ENCODE measurements at regions not wholly inside any gene's neighbourhood (a gene's known extent, or its start where the extent isn't known, plus 50 kb on each side); places are given as distances from the start of the nearest gene placed in this dataset.
A peak's percentile ranks its signal among the peaks of the same experiment; 100 is the strongest.

DNA sequence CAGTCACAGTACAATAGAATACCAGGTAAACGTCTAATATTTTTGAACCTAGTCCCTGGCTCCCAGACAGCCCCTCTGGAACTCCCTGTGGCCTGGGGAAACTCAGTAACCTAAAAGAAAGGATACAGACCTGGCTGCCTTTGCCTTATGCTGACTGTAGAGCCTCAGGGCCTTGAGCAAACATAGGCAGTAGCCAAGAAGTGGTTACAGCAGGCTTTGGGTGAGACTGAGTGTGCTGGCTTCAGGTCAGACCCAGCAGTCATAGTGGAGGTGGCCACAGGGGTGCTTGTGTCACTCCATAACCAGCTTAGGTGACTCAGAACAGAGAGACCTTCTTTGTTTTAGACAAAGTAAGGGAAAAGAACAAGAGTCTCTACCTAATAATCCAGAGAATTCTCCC lies 141.8 kb upstream of the PRDX4 start:
- Histone ChIP-seq H3K79me2 (ENCODE audit: control insufficient read depth, insufficient read depth, low read length) (no peaks in the 10 kb centered on the region), H3K9me3 (ENCODE audit: control insufficient read depth, insufficient read depth, low read depth, low read length) (no peaks in the 10 kb centered on the region), H3K36me3 (ENCODE audit: control insufficient read depth, insufficient read depth, low read length) (no peaks in the 10 kb centered on the region), H4K20me1 (ENCODE audit: control insufficient read depth, extremely low read depth, insufficient read depth, low read length) (no peaks in the 10 kb centered on the region), H3K4me2 (ENCODE audit: extremely low read depth, insufficient read depth, low read length) (no peak overlapping the region), H3K4me3 (replicated peaks in 1 of 4; ENCODE audit: control extremely low read depth in 1 of 4, insufficient read depth in 1 of 4, low read depth in 3 of 4, low read length in 4 of 4) (no peak overlapping the region), H3K27ac (ENCODE audit: insufficient read depth, low read length) (no peak overlapping the region), H2AFZ (ENCODE audit: low read length) (no peak overlapping the region), H3K9ac (ENCODE audit: insufficient read depth, low read length) (no peak overlapping the region), H3K27me3 (ENCODE audit: control insufficient read depth, insufficient read depth, low read length) (no peaks in the 10 kb centered on the region), H3K4me1 (ENCODE audit: control insufficient read depth, extremely low read depth, insufficient read depth, low read length) (no peaks in the 10 kb centered on the region)
- TF ChIP-seq, protein P1, sequence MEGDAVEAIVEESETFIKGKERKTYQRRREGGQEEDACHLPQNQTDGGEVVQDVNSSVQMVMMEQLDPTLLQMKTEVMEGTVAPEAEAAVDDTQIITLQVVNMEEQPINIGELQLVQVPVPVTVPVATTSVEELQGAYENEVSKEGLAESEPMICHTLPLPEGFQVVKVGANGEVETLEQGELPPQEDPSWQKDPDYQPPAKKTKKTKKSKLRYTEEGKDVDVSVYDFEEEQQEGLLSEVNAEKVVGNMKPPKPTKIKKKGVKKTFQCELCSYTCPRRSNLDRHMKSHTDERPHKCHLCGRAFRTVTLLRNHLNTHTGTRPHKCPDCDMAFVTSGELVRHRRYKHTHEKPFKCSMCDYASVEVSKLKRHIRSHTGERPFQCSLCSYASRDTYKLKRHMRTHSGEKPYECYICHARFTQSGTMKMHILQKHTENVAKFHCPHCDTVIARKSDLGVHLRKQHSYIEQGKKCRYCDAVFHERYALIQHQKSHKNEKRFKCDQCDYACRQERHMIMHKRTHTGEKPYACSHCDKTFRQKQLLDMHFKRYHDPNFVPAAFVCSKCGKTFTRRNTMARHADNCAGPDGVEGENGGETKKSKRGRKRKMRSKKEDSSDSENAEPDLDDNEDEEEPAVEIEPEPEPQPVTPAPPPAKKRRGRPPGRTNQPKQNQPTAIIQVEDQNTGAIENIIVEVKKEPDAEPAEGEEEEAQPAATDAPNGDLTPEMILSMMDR (conservative IDR thresholded peaks at IDR 0.05 in 1 of 2, IDR thresholded peaks at IDR 0.05 in 1 of 2; ENCODE audit: low read depth in 1 of 2, low read length in 2 of 2) = no peak
- no peak for TF ChIP-seq EZH2 (IDR thresholded peaks at IDR 0.05; ENCODE audit: low read length, missing control alignments)
- no peak for DNase-seq (ENCODE audit: low read depth in 2 of 2)

DNA sequence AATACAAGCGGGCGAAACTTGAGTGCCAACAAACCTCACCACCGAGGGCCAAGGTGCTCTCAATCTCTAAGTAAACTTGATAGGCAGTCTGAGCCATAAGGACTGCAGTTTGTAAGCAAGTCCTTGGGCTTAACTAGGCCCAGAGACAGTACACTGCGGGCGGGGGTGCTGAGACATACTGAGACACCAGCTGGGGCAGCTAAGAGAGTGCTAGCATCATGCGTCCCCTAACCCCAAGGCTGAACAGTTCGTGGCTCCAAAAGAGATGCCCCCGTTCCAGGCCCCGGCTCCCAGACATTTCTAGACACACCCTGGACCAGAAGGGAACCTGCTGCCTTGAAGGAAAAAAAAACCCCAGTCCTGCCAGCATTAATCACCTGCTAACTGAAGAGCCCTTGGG lies 126.8 kb upstream of the PRDX4 start:
- TF ChIP-seq EZH2 (IDR thresholded peaks at IDR 0.05; ENCODE audit: low read length, missing control alignments) = no peak
- TF ChIP-seq, protein P1 (conservative IDR thresholded peaks at IDR 0.05 in 1 of 2, IDR thresholded peaks at IDR 0.05 in 1 of 2; ENCODE audit: low read depth in 1 of 2, low read length in 2 of 2) = no peak
- no peak overlapping the region for H3K4me3 ChIP-seq (replicated peaks in 1 of 4; ENCODE audit: control extremely low read depth in 1 of 4, insufficient read depth in 1 of 4, low read depth in 3 of 4, low read length in 4 of 4)

DNA sequence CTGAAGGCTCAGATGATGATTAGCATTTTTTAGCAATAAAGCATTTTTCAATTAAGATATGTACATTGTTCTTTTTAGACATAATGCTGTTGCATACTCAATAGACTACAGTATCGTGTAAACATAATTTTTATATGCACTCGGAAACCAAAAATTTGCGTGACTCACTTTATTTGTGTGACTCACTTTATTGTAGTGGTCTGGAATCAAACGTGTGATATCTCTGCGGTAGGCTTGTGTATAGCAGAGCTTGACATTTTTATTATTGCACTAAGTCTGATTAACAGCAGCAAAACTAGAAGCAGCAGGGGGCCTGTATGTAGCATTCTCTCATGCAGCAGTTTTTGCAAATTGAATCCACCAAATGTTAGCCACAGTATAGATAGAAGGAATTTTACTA lies 119.1 kb upstream of the PRDX4 start:
- H3K27me3 ChIP-seq (ENCODE audit: control insufficient read depth, insufficient read depth, low read length) = no peaks in the 10 kb centered on the region
- H3K36me3 ChIP-seq (ENCODE audit: control insufficient read depth, insufficient read depth, low read length) = no peaks in the 10 kb centered on the region
- no peak overlapping the region for H3K27ac ChIP-seq (ENCODE audit: insufficient read depth, low read length)
- no peak overlapping the region for H3K9ac ChIP-seq (ENCODE audit: insufficient read depth, low read length)
- H3K4me3 ChIP-seq (replicated peaks in 1 of 4; ENCODE audit: control extremely low read depth in 1 of 4, insufficient read depth in 1 of 4, low read depth in 3 of 4, low read length in 4 of 4) = no peak overlapping the region
- H2AFZ ChIP-seq (ENCODE audit: low read length) = no peak overlapping the region
- H3K79me2 ChIP-seq (ENCODE audit: control insufficient read depth, insufficient read depth, low read length) = no peaks in the 10 kb centered on the region
- DNase-seq (ENCODE audit: low read depth in 2 of 2) = peak in 1 of 2 donors; percentile 66
- no peak overlapping the region for H3K4me2 ChIP-seq (ENCODE audit: extremely low read depth, insufficient read depth, low read length)
- no peaks in the 10 kb centered on the region for H3K4me1 ChIP-seq (ENCODE audit: control insufficient read depth, extremely low read depth, insufficient read depth, low read length)
- TF ChIP-seq, protein P1 (conservative IDR thresholded peaks at IDR 0.05 in 1 of 2, IDR thresholded peaks at IDR 0.05 in 1 of 2; ENCODE audit: low read depth in 1 of 2, low read length in 2 of 2) = no peak
- no peak for TF ChIP-seq EZH2 (IDR thresholded peaks at IDR 0.05; ENCODE audit: low read length, missing control alignments)
- no peaks in the 10 kb centered on the region for H4K20me1 ChIP-seq (ENCODE audit: control insufficient read depth, extremely low read depth, insufficient read depth, low read length)
- H3K9me3 ChIP-seq (ENCODE audit: control insufficient read depth, insufficient read depth, low read depth, low read length) = no peaks in the 10 kb centered on the region

More for the DNA sequence above, 126.8 kb upstream of the PRDX4 start:
- Histone ChIP-seq H3K36me3 (ENCODE audit: control insufficient read depth, insufficient read depth, low read length) (no peaks in the 10 kb centered on the region), H3K79me2 (ENCODE audit: control insufficient read depth, insufficient read depth, low read length) (no peaks in the 10 kb centered on the region), H3K27ac (ENCODE audit: insufficient read depth, low read length) (no peak overlapping the region), H3K4me2 (ENCODE audit: extremely low read depth, insufficient read depth, low read length) (no peak overlapping the region), H3K9me3 (ENCODE audit: control insufficient read depth, insufficient read depth, low read depth, low read length) (no peaks in the 10 kb centered on the region), H3K9ac (ENCODE audit: insufficient read depth, low read length) (no peak overlapping the region), H3K4me1 (ENCODE audit: control insufficient read depth, extremely low read depth, insufficient read depth, low read length) (no peaks in the 10 kb centered on the region), H2AFZ (ENCODE audit: low read length) (no peak overlapping the region), H3K27me3 (ENCODE audit: control insufficient read depth, insufficient read depth, low read length) (no peaks in the 10 kb centered on the region), H4K20me1 (ENCODE audit: control insufficient read depth, extremely low read depth, insufficient read depth, low read length) (no peaks in the 10 kb centered on the region)
- no peak for DNase-seq (ENCODE audit: low read depth in 2 of 2)

All from fibroblast of lung (primary cell).